ENCODE measurements at regions not wholly inside any gene's neighbourhood (a gene's known extent, or its start where the extent isn't known, plus 50 kb on each side); places are given as distances from the start of the nearest gene placed in this dataset.
A peak's percentile ranks its signal among the peaks of the same experiment; 100 is the strongest.

DNA sequence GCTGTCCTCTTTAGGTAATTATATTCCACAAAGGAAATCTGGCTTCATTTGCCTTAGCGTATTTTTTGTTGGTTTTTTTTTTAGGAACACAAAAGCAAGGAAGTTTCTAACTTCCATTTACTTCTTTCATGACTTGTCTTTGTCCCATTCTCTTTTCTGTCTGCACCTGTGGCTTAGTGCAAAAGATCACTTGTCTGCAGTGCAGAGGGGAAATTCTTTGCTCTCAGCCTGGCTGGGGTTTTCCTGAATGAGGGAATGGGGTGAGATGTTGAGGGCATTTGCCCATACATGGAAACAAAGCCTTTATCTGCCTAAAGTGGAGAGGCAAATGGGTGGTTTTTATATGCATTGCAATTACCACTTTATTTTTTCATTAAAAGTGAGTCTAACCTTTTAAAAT lies 361.1 kb upstream of the IGFBP3 start:
- no peak overlapping the region for H2BK12ac ChIP-seq (ENCODE audit: low read length in 2 of 2)
- no peaks in the 10 kb centered on the region for H3K9me3 ChIP-seq (ENCODE audit: control insufficient read depth, low read length)
- H3K14ac ChIP-seq (ENCODE audit: low read length in 2 of 2), result no peak overlapping the region
- no peak overlapping the region for H4K91ac ChIP-seq (ENCODE audit: low read length)
- no peak overlapping the region for H3K9ac ChIP-seq (ENCODE audit: low read length)
- H2BK120ac ChIP-seq (ENCODE audit: low read depth, low read length), result no peak overlapping the region
- H3K4me1 ChIP-seq (ENCODE audit: control insufficient read depth, insufficient read depth, low read depth, low read length), result peaks cover 3% of the 10 kb centered on the region
- no peak overlapping the region for H2AFZ ChIP-seq (ENCODE audit: low read depth, low read length)
- no peaks in the 10 kb centered on the region for H3K36me3 ChIP-seq (ENCODE audit: control insufficient read depth in 1 of 2, insufficient read depth in 2 of 2, low read depth in 1 of 2, low read length in 2 of 2)
- no peak overlapping the region for H3K4me3 ChIP-seq (ENCODE audit: insufficient read depth in 1 of 2, low read depth in 1 of 2, low read length in 2 of 2)
- no peak for DNase-seq
- no peak overlapping the region for H2BK5ac ChIP-seq (ENCODE audit: low read depth, low read length, poor library complexity, severe bottlenecking)
- no peaks in the 10 kb centered on the region for H3K79me1 ChIP-seq (replicated peaks; ENCODE audit: low read length, poor library complexity, severe bottlenecking)
- H3K27me3 ChIP-seq (ENCODE audit: control insufficient read depth in 1 of 2, insufficient read depth in 1 of 2, low read length in 2 of 2), result no peaks in the 10 kb centered on the region
- H3K18ac ChIP-seq (ENCODE audit: low read depth in 1 of 2, low read length in 2 of 2), result no peak overlapping the region
- no peak overlapping the region for H3K4me2 ChIP-seq (ENCODE audit: low read length, poor library complexity, severe bottlenecking)
- no peak overlapping the region for H2BK15ac ChIP-seq (ENCODE audit: low read depth, poor library complexity, severe bottlenecking)
- no peak overlapping the region for H4K8ac ChIP-seq (ENCODE audit: low read length)
- H2AK5ac ChIP-seq (ENCODE audit: low read length, severe bottlenecking), result no peak overlapping the region
- H3K27ac ChIP-seq (ENCODE audit: low read length, poor library complexity, severe bottlenecking), result peak overlapping the region; percentile 32
- WGBS, result no CpG with 5 or more reads among the region's 1 CpG
- H3K4ac ChIP-seq (ENCODE audit: low read depth in 1 of 2, low read length in 2 of 2), result no peak overlapping the region
- H3K23ac ChIP-seq (ENCODE audit: low read length in 2 of 2), result no peak overlapping the region

- H2BK12ac ChIP-seq (ENCODE audit: low read length in 2 of 2), result no peak overlapping the region
- H2AK5ac ChIP-seq (ENCODE audit: low read length, severe bottlenecking), result no peak overlapping the region
- H3K4me2 ChIP-seq (ENCODE audit: low read length, poor library complexity, severe bottlenecking), result no peak overlapping the region
- H3K4me3 ChIP-seq (ENCODE audit: insufficient read depth in 1 of 2, low read depth in 1 of 2, low read length in 2 of 2), result no peak overlapping the region
- H4K91ac ChIP-seq (ENCODE audit: low read length), result no peak overlapping the region
- H3K9me3 ChIP-seq (ENCODE audit: control insufficient read depth, low read length), result no peaks in the 10 kb centered on the region
- H3K36me3 ChIP-seq (ENCODE audit: control insufficient read depth in 1 of 2, insufficient read depth in 2 of 2, low read depth in 1 of 2, low read length in 2 of 2), result no peaks in the 10 kb centered on the region
- peak overlapping the region; percentile 41 for H3K27ac ChIP-seq (ENCODE audit: low read length, poor library complexity, severe bottlenecking)
- H3K18ac ChIP-seq (ENCODE audit: low read depth in 1 of 2, low read length in 2 of 2), result no peak overlapping the region
- no peak overlapping the region for H4K8ac ChIP-seq (ENCODE audit: low read length)
- no peak overlapping the region for H2AFZ ChIP-seq (ENCODE audit: low read depth, low read length)
- H3K9ac ChIP-seq (ENCODE audit: low read length), result no peak overlapping the region
- no peaks in the 10 kb centered on the region for H3K79me1 ChIP-seq (replicated peaks; ENCODE audit: low read length, poor library complexity, severe bottlenecking)
- no peak overlapping the region for H3K14ac ChIP-seq (ENCODE audit: low read length in 2 of 2)
- no peak overlapping the region for H2BK5ac ChIP-seq (ENCODE audit: low read depth, low read length, poor library complexity, severe bottlenecking)
- 73% methylated on average over 2 of the region's 2 CpGs for WGBS
- H3K4me1 ChIP-seq (ENCODE audit: control insufficient read depth, insufficient read depth, low read depth, low read length), result peaks cover 3% of the 10 kb centered on the region
- no peak overlapping the region for H3K4ac ChIP-seq (ENCODE audit: low read depth in 1 of 2, low read length in 2 of 2)
- H3K23ac ChIP-seq (ENCODE audit: low read length in 2 of 2), result no peak overlapping the region
- H2BK120ac ChIP-seq (ENCODE audit: low read depth, low read length), result no peak overlapping the region
- no peak for DNase-seq
- no peak overlapping the region for H2BK15ac ChIP-seq (ENCODE audit: low read depth, poor library complexity, severe bottlenecking)
- H3K27me3 ChIP-seq (ENCODE audit: control insufficient read depth in 1 of 2, insufficient read depth in 1 of 2, low read length in 2 of 2), result no peaks in the 10 kb centered on the region
Observed at GRCh38 chr7:46281071-46281470, 360.0 kb upstream of the IGFBP3 start.

- no peak overlapping the region for H3K23ac ChIP-seq (ENCODE audit: low read length in 2 of 2)
- peak overlapping the region; percentile 15 for H3K27ac ChIP-seq (ENCODE audit: low read length, poor library complexity, severe bottlenecking)
- no peak overlapping the region for H2BK120ac ChIP-seq (ENCODE audit: low read depth, low read length)
- H2AFZ ChIP-seq (ENCODE audit: low read depth, low read length), result no peak overlapping the region
- no peak overlapping the region for H3K4me3 ChIP-seq (ENCODE audit: insufficient read depth in 1 of 2, low read depth in 1 of 2, low read length in 2 of 2)
- no peak overlapping the region for H3K4ac ChIP-seq (ENCODE audit: low read depth in 1 of 2, low read length in 2 of 2)
- no peak overlapping the region for H2BK15ac ChIP-seq (ENCODE audit: low read depth, poor library complexity, severe bottlenecking)
- no peaks in the 10 kb centered on the region for H3K36me3 ChIP-seq (ENCODE audit: control insufficient read depth in 1 of 2, insufficient read depth in 2 of 2, low read depth in 1 of 2, low read length in 2 of 2)
- peaks cover 3% of the 10 kb centered on the region for H3K4me1 ChIP-seq (ENCODE audit: control insufficient read depth, insufficient read depth, low read depth, low read length)
- no peak overlapping the region for H2BK12ac ChIP-seq (ENCODE audit: low read length in 2 of 2)
- no peak overlapping the region for H3K9ac ChIP-seq (ENCODE audit: low read length)
- no peak overlapping the region for H4K91ac ChIP-seq (ENCODE audit: low read length)
- H3K79me1 ChIP-seq (replicated peaks; ENCODE audit: low read length, poor library complexity, severe bottlenecking), result no peaks in the 10 kb centered on the region
- no peak overlapping the region for H2BK5ac ChIP-seq (ENCODE audit: low read depth, low read length, poor library complexity, severe bottlenecking)
- WGBS, result 58% methylated on average over 1 of the region's 2 CpGs
- no peak overlapping the region for H4K8ac ChIP-seq (ENCODE audit: low read length)
- H3K14ac ChIP-seq (ENCODE audit: low read length in 2 of 2), result no peak overlapping the region
- no peak overlapping the region for H2AK5ac ChIP-seq (ENCODE audit: low read length, severe bottlenecking)
- H3K27me3 ChIP-seq (ENCODE audit: control insufficient read depth in 1 of 2, insufficient read depth in 1 of 2, low read length in 2 of 2), result no peaks in the 10 kb centered on the region
- H3K4me2 ChIP-seq (ENCODE audit: low read length, poor library complexity, severe bottlenecking), result no peak overlapping the region
- H3K18ac ChIP-seq (ENCODE audit: low read depth in 1 of 2, low read length in 2 of 2), result no peak overlapping the region
- no peaks in the 10 kb centered on the region for H3K9me3 ChIP-seq (ENCODE audit: control insufficient read depth, low read length)
- DNase-seq, result no peak
Observed at GRCh38 chr7:46279290-46279689, 358.2 kb upstream of the IGFBP3 start.

- no peak overlapping the region for H2AK5ac ChIP-seq (ENCODE audit: low read length, severe bottlenecking)
- no peaks in the 10 kb centered on the region for H3K36me3 ChIP-seq (ENCODE audit: control insufficient read depth in 1 of 2, insufficient read depth in 2 of 2, low read depth in 1 of 2, low read length in 2 of 2)
- H2BK5ac ChIP-seq (ENCODE audit: low read depth, low read length, poor library complexity, severe bottlenecking), result no peak overlapping the region
- no peak overlapping the region for H2BK12ac ChIP-seq (ENCODE audit: low read length in 2 of 2)
- no peak overlapping the region for H3K23ac ChIP-seq (ENCODE audit: low read length in 2 of 2)
- peaks cover 20% of the 10 kb centered on the region for H3K9me3 ChIP-seq (ENCODE audit: control insufficient read depth, low read length)
- no peak overlapping the region for H2BK15ac ChIP-seq (ENCODE audit: low read depth, poor library complexity, severe bottlenecking)
- H4K8ac ChIP-seq (ENCODE audit: low read length), result no peak overlapping the region
- no peak overlapping the region for H3K4me3 ChIP-seq (ENCODE audit: insufficient read depth in 1 of 2, low read depth in 1 of 2, low read length in 2 of 2)
- H3K79me1 ChIP-seq (replicated peaks; ENCODE audit: low read length, poor library complexity, severe bottlenecking), result no peaks in the 10 kb centered on the region
- H3K4me1 ChIP-seq (ENCODE audit: control insufficient read depth, insufficient read depth, low read depth, low read length), result no peaks in the 10 kb centered on the region
- no peak overlapping the region for H2BK120ac ChIP-seq (ENCODE audit: low read depth, low read length)
- H3K27ac ChIP-seq (ENCODE audit: low read length, poor library complexity, severe bottlenecking), result no peak overlapping the region
- no peak overlapping the region for H3K4me2 ChIP-seq (ENCODE audit: low read length, poor library complexity, severe bottlenecking)
- WGBS, result 97% methylated on average over 2 of the region's 2 CpGs
- H3K27me3 ChIP-seq (ENCODE audit: control insufficient read depth in 1 of 2, insufficient read depth in 1 of 2, low read length in 2 of 2), result no peaks in the 10 kb centered on the region
- H3K14ac ChIP-seq (ENCODE audit: low read length in 2 of 2), result no peak overlapping the region
- H3K9ac ChIP-seq (ENCODE audit: low read length), result no peak overlapping the region
- no peak for DNase-seq
- no peak overlapping the region for H2AFZ ChIP-seq (ENCODE audit: low read depth, low read length)
- H3K18ac ChIP-seq (ENCODE audit: low read depth in 1 of 2, low read length in 2 of 2), result no peak overlapping the region
- H4K91ac ChIP-seq (ENCODE audit: low read length), result no peak overlapping the region
- no peak overlapping the region for H3K4ac ChIP-seq (ENCODE audit: low read depth in 1 of 2, low read length in 2 of 2)
Observed at GRCh38 chr7:46264646-46265045, 343.6 kb upstream of the IGFBP3 start.

Measured in mesenchymal stem cell (in vitro differentiated cells and primary cell).